Endothelial cell (in vitro differentiated cells): ENCODE measurements at regions not wholly inside any gene's neighbourhood (a gene's known extent, or its start where the extent isn't known, plus 50 kb on each side); places are given as distances from the start of the nearest gene placed in this dataset.

ENCODE experiments used
- DNase-seq: peaks from one replicate; pipeline ENCODE4 v3.0.0; 2021; ENCODE audit warnings: low spot score
- H3K27ac Mint-ChIP-seq: one replicate; pipeline ENCODE4 v1.8.0; 2021; ENCODE audit warnings: mixed read lengths, inconsistent platforms; ENCODE audit not compliant: unreplicated experiment
- H3K27me3 Mint-ChIP-seq: one replicate; pipeline ENCODE4 v1.8.0; 2021; ENCODE audit warnings: mild to moderate bottlenecking, moderate library complexity, mixed read lengths, inconsistent platforms; ENCODE audit not compliant: unreplicated experiment
- H3K36me3 Mint-ChIP-seq: one replicate; pipeline ENCODE4 v1.8.0; 2021; ENCODE audit warnings: mild to moderate bottlenecking, low read depth, mixed read lengths, inconsistent platforms; ENCODE audit not compliant: unreplicated experiment
- H3K4me1 Mint-ChIP-seq: one replicate; pipeline ENCODE4 v1.8.0; 2021; ENCODE audit warnings: mild to moderate bottlenecking, mixed read lengths, inconsistent platforms; ENCODE audit not compliant: unreplicated experiment
- H3K4me3 Mint-ChIP-seq: one replicate; pipeline ENCODE4 v1.8.0; 2021; ENCODE audit warnings: mild to moderate bottlenecking, mixed read lengths, inconsistent platforms; ENCODE audit not compliant: unreplicated experiment
- H3K9me3 Mint-ChIP-seq: one replicate; pipeline ENCODE4 v1.8.0; 2021; ENCODE audit warnings: mixed read lengths, inconsistent platforms; ENCODE audit not compliant: unreplicated experiment
- TF ChIP-seq, protein P1 (sequence below): fragments of 200-600 bp; sonication (generic); IDR thresholded peaks from one replicate; pipeline ENCODE4 v1.5.0; 2021; ENCODE audit warnings: antibody characterized with exemption; ENCODE audit not compliant: unreplicated experiment

DNA sequence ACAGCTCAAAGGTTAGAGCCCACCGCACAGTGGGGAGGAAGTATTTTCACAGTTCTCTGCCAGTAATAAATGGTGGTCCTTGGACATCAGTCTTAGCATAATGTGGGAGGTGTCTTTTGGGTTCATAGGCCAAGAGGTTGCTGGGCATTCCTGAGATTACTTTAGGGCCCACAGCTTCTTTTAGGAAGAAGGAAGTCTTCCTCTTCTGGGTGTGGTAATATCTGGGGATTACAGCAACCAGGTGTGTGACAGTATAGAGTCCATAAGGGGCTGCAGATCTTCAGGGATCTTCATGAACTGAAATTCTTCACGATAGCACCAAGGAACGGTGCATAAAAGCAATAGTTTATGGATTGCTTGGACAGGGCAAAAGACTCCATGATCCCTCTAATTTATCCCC, 56.2 kb upstream of the PTGR2 start:
- no peak for DNase-seq
- Mint-ChIP-seq H3K4me1 (peaks cover 8% of the 10 kb centered on the region), H3K36me3 (no peaks in the 10 kb centered on the region), H3K27me3 (no peaks in the 10 kb centered on the region), H3K9me3 (no peaks in the 10 kb centered on the region), H3K4me3 (no peak overlapping the region), H3K27ac (no peak overlapping the region)
- TF ChIP-seq, protein P1, sequence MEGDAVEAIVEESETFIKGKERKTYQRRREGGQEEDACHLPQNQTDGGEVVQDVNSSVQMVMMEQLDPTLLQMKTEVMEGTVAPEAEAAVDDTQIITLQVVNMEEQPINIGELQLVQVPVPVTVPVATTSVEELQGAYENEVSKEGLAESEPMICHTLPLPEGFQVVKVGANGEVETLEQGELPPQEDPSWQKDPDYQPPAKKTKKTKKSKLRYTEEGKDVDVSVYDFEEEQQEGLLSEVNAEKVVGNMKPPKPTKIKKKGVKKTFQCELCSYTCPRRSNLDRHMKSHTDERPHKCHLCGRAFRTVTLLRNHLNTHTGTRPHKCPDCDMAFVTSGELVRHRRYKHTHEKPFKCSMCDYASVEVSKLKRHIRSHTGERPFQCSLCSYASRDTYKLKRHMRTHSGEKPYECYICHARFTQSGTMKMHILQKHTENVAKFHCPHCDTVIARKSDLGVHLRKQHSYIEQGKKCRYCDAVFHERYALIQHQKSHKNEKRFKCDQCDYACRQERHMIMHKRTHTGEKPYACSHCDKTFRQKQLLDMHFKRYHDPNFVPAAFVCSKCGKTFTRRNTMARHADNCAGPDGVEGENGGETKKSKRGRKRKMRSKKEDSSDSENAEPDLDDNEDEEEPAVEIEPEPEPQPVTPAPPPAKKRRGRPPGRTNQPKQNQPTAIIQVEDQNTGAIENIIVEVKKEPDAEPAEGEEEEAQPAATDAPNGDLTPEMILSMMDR: no peak

GRCh38 chr14:73794146-73794545, 57.5 kb upstream of the PTGR2 start:
- Mint-ChIP-seq H3K27me3 (no peaks in the 10 kb centered on the region), H3K27ac (no peak overlapping the region), H3K4me3 (no peak overlapping the region), H3K9me3 (no peaks in the 10 kb centered on the region), H3K4me1 (peaks cover 8% of the 10 kb centered on the region), H3K36me3 (no peaks in the 10 kb centered on the region)
- TF ChIP-seq, protein P1: no peak
- DNase-seq: no peak

GRCh38 chr14:73792481-73792880, 59.1 kb upstream of the PTGR2 start:
- TF ChIP-seq, protein P1: no peak
- Mint-ChIP-seq H3K4me1 (peaks cover 17% of the 10 kb centered on the region), H3K36me3 (peaks cover 3% of the 10 kb centered on the region), H3K9me3 (no peaks in the 10 kb centered on the region), H3K4me3 (no peak overlapping the region), H3K27me3 (peaks cover 2% of the 10 kb centered on the region), H3K27ac (no peak overlapping the region)
- no peak for DNase-seq

- peaks cover 23% of the 10 kb centered on the region for H3K4me1 Mint-ChIP-seq
- TF ChIP-seq, protein P1: no peak
- no peak overlapping the region for H3K27ac Mint-ChIP-seq
- peaks cover 8% of the 10 kb centered on the region for H3K27me3 Mint-ChIP-seq
- H3K36me3 Mint-ChIP-seq: peaks cover 3% of the 10 kb centered on the region
- H3K9me3 Mint-ChIP-seq: no peaks in the 10 kb centered on the region
- no peak for DNase-seq
- no peak overlapping the region for H3K4me3 Mint-ChIP-seq
Observed at GRCh38 chr14:73789989-73790581, 61.5 kb upstream of the PTGR2 start.

- Mint-ChIP-seq H3K27ac (no peak overlapping the region), H3K9me3 (no peaks in the 10 kb centered on the region), H3K4me3 (no peak overlapping the region), H3K4me1 (peaks cover 34% of the 10 kb centered on the region), H3K27me3 (peaks cover 8% of the 10 kb centered on the region), H3K36me3 (peaks cover 3% of the 10 kb centered on the region)
- TF ChIP-seq, protein P1: no peak
- no peak for DNase-seq
Observed at GRCh38 chr14:73788701-73789551, 62.7 kb upstream of the PTGR2 start.
